GM12873 (cell line): ENCODE measurements at regions not wholly inside any gene's neighbourhood (a gene's known extent, or its start where the extent isn't known, plus 50 kb on each side); places are given as distances from the start of the nearest gene placed in this dataset.

Experiments used
- TF ChIP-seq, protein P1 (sequence below): IDR thresholded peaks from 2 replicates; pipeline ENCODE4 v1.5.1; 2012; ENCODE audit warnings: low read depth, mild to moderate bottlenecking, moderate library complexity, low read length, control low read depth; ENCODE audit not compliant: insufficient read depth; ENCODE audit errors: missing control alignments

DNA sequence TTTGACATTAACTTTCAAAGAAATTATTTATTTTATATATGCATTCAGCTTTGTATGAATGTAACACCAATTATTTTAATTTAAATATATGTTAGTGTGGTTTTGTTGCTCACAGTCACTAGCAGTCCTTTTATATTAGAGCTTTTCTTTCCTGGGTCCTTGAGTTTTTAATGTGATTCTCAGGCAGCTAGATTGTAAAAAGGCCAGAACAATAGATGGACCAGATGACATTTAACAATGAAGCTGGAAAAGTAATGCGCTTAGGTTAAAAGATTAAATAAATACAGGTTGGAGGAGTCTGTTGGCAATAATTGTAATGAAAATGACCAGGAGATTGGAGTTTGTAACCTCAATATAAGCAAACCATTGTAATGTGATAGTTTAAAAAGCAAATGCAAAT, 171.1 kb downstream of the FTCDNL1 start:
- TF ChIP-seq, protein P1, sequence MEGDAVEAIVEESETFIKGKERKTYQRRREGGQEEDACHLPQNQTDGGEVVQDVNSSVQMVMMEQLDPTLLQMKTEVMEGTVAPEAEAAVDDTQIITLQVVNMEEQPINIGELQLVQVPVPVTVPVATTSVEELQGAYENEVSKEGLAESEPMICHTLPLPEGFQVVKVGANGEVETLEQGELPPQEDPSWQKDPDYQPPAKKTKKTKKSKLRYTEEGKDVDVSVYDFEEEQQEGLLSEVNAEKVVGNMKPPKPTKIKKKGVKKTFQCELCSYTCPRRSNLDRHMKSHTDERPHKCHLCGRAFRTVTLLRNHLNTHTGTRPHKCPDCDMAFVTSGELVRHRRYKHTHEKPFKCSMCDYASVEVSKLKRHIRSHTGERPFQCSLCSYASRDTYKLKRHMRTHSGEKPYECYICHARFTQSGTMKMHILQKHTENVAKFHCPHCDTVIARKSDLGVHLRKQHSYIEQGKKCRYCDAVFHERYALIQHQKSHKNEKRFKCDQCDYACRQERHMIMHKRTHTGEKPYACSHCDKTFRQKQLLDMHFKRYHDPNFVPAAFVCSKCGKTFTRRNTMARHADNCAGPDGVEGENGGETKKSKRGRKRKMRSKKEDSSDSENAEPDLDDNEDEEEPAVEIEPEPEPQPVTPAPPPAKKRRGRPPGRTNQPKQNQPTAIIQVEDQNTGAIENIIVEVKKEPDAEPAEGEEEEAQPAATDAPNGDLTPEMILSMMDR = no peak

DNA sequence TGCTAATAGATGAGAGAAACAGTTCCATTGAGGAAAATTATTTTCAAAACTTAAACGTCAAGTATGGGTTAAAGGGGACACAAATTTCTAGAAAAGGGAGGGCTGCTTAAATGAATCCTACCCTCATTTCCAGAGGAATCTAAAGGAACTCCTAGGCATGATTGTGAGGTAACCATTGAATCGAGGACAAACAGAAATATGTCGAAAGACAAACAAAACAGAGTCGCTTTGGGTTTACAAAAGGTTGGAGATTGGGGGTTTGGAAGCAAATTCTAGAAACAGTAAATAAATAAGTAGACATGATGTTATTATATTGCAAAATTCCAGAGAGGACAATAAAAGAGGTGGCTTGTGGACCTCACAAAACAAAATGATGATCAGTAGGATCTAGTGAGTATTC, 173.1 kb downstream of the FTCDNL1 start:
- TF ChIP-seq, protein P1 = no peak

DNA sequence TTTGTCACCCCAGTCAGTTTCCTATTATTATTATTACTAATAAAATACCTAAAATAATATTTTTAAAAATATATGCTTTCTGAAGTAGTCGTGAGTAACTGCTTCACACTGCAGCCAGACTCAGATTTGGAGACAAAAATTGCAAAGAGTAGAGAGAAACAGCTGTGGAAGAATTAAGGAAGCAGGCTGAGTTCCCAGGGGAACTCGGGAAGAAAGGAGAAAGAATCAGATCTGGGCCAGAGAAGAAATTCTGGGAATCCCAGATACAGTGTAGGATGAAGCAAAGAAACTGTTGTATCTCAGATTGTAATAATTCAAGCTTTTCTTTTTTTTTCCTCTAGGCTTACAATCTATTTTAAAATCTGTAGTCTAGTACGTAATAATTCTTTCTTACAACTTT, 182.3 kb downstream of the FTCDNL1 start:
- TF ChIP-seq, protein P1 = no peak

DNA sequence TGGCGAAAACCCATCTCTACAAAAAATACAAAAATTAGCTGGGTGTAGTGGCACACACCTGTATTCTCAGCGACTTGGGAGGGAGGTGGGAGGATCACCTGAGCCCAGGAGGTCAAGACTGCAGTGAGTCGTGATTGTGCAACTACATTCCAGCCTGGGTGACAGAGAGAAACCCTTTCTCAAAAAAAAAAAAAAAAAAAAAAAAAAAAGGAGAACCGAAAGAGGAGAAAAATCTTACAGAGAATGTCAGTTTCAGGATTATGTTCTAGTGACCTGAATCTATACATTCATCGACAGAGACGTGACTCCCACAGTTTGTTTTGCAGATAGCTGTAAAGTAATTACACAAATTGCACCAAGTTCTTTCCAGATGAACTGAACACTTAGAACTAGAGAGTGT, 187.8 kb downstream of the FTCDNL1 start:
- TF ChIP-seq, protein P1 = no peak

DNA sequence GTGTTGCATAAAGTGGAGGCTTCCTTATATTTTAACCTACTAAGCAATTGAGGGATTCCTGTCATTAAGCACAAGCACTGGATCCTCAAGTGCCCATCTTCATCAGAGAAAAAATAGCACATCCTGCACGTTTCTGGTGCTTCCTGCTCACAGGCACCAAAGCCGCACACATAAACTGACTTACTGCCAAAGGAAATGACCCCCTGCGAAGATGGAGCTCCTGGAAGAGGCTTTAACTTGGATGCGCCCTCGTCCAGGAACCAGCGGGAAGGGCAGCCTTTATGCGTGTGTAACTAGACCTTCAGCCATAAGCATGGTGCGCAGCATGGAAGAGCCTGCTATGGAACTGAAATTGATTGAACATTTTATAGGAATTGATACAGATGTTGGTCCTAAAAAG, 188.7 kb downstream of the FTCDNL1 start:
- TF ChIP-seq, protein P1 = no peak

DNA sequence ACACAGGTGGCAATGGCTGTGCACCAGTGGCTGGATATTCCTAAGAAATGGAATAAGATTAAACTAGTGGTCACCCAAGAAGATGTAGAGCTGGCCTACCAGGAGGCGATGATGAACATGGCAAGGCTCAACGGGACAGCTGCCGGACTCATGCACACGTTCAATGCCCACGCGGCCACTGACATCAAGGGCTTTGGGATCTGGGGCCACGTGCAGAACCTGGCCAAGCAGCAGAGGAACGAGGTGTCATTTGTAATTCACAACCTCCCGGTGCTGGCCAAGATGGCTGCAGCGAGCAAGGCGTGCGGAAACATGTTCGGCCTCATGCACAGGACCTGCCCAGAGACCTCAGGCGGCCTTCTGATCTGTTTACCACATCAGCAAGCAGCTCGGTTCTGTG, 190.8 kb downstream of the FTCDNL1 start:
- TF ChIP-seq, protein P1 = no peak

DNA sequence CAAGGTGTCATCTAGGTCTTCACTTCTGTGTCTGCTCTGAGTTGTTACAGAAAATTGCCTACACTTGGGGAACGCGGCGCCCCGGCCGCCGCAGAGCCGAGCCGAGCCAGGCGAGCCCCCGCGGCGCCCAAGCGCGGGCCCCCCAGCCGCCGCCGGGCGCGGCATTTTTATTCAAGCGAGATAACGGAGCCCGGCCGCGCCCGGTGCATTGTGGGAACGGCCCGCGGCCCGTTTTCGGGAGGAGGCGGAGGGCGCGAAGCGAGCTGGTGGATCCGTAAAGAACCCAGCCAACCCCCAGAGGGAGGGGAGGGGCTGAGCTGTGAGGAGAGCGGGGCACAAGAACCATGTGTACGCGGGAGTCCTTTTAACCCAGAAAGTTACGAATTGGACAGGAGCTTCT, 191.8 kb downstream of the FTCDNL1 start:
- TF ChIP-seq, protein P1 = no peak

DNA sequence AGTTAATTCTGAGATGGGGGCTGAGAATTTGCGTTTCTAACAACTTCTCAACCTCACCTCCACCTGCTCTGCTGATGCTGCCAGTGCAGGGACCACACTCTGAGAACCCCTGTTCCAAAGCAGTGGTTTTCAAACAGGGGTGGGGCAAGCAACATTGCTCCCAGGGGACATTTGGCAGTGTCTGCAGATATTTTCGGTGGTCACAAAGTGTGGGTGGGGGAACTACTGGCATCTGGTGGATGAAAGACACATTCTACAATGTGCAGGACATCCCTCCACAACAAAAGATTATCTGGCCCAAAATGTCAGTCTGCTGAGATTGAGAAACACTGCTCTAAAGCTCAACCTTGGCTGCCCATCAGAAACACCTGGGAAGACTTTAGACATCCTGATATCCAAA, 188.7 kb upstream of the SATB2 start:
- TF ChIP-seq, protein P1 = no peak
